Bronchial epithelial cell (primary cell): ENCODE measurements at regions not wholly inside any gene's neighbourhood (a gene's known extent, or its start where the extent isn't known, plus 50 kb on each side); places are given as distances from the start of the nearest gene placed in this dataset.

Source experiments
- DNase-seq: peaks from one replicate; pipeline ENCODE4 v3.0.0-alpha.2; 2010; ENCODE audit warnings: low read depth
- FAIRE-seq: peaks from 2 replicates; lab custom pipeline; 2011; peaks lifted over from hg19 to GRCh38; lab: Jason Lieb, UNC
- H3K27me3 ChIP-seq: 2 replicates; pipeline ENCODE4 v1.5.1; 2011; ENCODE audit warnings: low read length; ENCODE audit not compliant: control insufficient read depth, insufficient read depth
- H3K36me3 ChIP-seq: 2 replicates; pipeline ENCODE4 v1.5.1; 2011; ENCODE audit warnings: low read length; ENCODE audit not compliant: control insufficient read depth, insufficient read depth
- H3K4me3 ChIP-seq: 2 replicates; pipeline ENCODE4 v1.5.1; 2011; ENCODE audit warnings: mild to moderate bottlenecking, low read depth, low read length, control low read depth
- TF ChIP-seq, protein P1 (sequence below): IDR thresholded peaks from 2 replicates; pipeline ENCODE4 v1.5.1; 2011; ENCODE audit warnings: mild to moderate bottlenecking, moderate library complexity, low read length, control low read depth, inconsistent platforms; ENCODE audit not compliant: insufficient read depth, severe bottlenecking

- Histone ChIP-seq H3K27me3 (no peaks in the 10 kb centered on the region), H3K4me3 (no peak overlapping the region), H3K36me3 (no peaks in the 10 kb centered on the region)
- TF ChIP-seq, protein P1, sequence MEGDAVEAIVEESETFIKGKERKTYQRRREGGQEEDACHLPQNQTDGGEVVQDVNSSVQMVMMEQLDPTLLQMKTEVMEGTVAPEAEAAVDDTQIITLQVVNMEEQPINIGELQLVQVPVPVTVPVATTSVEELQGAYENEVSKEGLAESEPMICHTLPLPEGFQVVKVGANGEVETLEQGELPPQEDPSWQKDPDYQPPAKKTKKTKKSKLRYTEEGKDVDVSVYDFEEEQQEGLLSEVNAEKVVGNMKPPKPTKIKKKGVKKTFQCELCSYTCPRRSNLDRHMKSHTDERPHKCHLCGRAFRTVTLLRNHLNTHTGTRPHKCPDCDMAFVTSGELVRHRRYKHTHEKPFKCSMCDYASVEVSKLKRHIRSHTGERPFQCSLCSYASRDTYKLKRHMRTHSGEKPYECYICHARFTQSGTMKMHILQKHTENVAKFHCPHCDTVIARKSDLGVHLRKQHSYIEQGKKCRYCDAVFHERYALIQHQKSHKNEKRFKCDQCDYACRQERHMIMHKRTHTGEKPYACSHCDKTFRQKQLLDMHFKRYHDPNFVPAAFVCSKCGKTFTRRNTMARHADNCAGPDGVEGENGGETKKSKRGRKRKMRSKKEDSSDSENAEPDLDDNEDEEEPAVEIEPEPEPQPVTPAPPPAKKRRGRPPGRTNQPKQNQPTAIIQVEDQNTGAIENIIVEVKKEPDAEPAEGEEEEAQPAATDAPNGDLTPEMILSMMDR = no peak
- FAIRE-seq (no peak), DNase-seq (no peak)
These were observed 86.9 kb upstream of the TCF12 start for GRCh38 chr15:56831467-56832005.

- FAIRE-seq (no peak), DNase-seq (no peak)
- no peaks in the 10 kb centered on the region for H3K36me3 ChIP-seq
- no peak overlapping the region for H3K4me3 ChIP-seq
- TF ChIP-seq, protein P1 = no peak
- H3K27me3 ChIP-seq = no peaks in the 10 kb centered on the region
These were observed 90.9 kb upstream of the ZNF280D start for GRCh38 chr15:56824175-56824574.

GRCh38 chr15:56821721-56822425 is 88.6 kb upstream of the ZNF280D start:
- DNase-seq (peak; percentile 61), FAIRE-seq (no peak)
- TF ChIP-seq, protein P1 = peak; percentile 75
- Histone ChIP-seq H3K4me3 (no peak overlapping the region), H3K36me3 (no peaks in the 10 kb centered on the region), H3K27me3 (no peaks in the 10 kb centered on the region)

DNA sequence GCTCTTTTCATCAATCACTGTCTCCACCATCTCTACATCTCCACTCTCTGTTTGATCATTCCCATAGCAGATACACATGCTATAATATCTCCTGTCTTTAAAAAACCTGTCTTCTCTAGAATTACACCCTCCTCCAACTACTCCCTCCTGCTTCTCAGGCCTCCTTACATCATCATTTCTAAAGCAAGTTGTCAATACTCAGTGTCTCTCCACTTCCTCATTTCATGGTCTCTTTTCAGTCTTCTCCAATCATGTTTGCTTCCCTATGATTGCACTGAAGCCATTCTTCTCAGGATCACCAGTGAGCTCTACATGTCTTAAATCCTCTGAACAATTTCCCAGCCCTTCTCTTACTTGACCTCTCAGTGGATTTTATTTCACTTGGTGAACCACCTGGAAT is 87.0 kb upstream of the ZNF280D start:
- TF ChIP-seq, protein P1 = no peak
- Histone ChIP-seq H3K27me3 (no peaks in the 10 kb centered on the region), H3K36me3 (no peaks in the 10 kb centered on the region), H3K4me3 (no peak overlapping the region)
- no peak for FAIRE-seq
- no peak for DNase-seq

- TF ChIP-seq, protein P1 = no peak
- H3K36me3 ChIP-seq = no peaks in the 10 kb centered on the region
- DNase-seq = peak; percentile 58
- no peak for FAIRE-seq
- H3K27me3 ChIP-seq = no peaks in the 10 kb centered on the region
- H3K4me3 ChIP-seq = no peak overlapping the region
These were observed 84.2 kb upstream of the ZNF280D start for GRCh38 chr15:56817321-56818080.
